ENCODE measurements at regions not wholly inside any gene's neighbourhood (a gene's known extent, or its start where the extent isn't known, plus 50 kb on each side); places are given as distances from the start of the nearest gene placed in this dataset.

- no peaks in the 10 kb centered on the region for H3K27me3 Mint-ChIP-seq (ENCODE audit: low read depth, poor library complexity)
- no peaks in the 10 kb centered on the region for H3K9me3 Mint-ChIP-seq
- no peak for TF ChIP-seq CTCF (IDR thresholded peaks at IDR 0.05)
- H3K4me1 Mint-ChIP-seq: no peaks in the 10 kb centered on the region
- no peak overlapping the region for H3K27ac Mint-ChIP-seq
- DNase-seq: no peak
- no peaks in the 10 kb centered on the region for H3K36me3 Mint-ChIP-seq (ENCODE audit: low read depth)
- H3K4me3 Mint-ChIP-seq: no peak overlapping the region
Measured at GRCh38 chrX:28349888-28350287, 237.4 kb upstream of the IL1RAPL1 start.

GRCh38 chrX:28347476-28347875 is 239.8 kb upstream of the IL1RAPL1 start:
- no peak for TF ChIP-seq CTCF (IDR thresholded peaks at IDR 0.05)
- no peak overlapping the region for H3K27ac Mint-ChIP-seq
- H3K9me3 Mint-ChIP-seq: no peaks in the 10 kb centered on the region
- no peaks in the 10 kb centered on the region for H3K36me3 Mint-ChIP-seq (ENCODE audit: low read depth)
- DNase-seq: no peak
- H3K27me3 Mint-ChIP-seq (ENCODE audit: low read depth, poor library complexity): no peaks in the 10 kb centered on the region
- H3K4me3 Mint-ChIP-seq: no peak overlapping the region
- H3K4me1 Mint-ChIP-seq: no peaks in the 10 kb centered on the region

GRCh38 chrX:28329156-28329555 is 258.1 kb upstream of the IL1RAPL1 start:
- no peak overlapping the region for H3K4me3 Mint-ChIP-seq
- H3K36me3 Mint-ChIP-seq (ENCODE audit: low read depth): no peaks in the 10 kb centered on the region
- H3K4me1 Mint-ChIP-seq: peaks cover 5% of the 10 kb centered on the region
- DNase-seq: no peak
- H3K27ac Mint-ChIP-seq: no peak overlapping the region
- TF ChIP-seq CTCF (IDR thresholded peaks at IDR 0.05): no peak
- H3K9me3 Mint-ChIP-seq: no peaks in the 10 kb centered on the region
- H3K27me3 Mint-ChIP-seq (ENCODE audit: low read depth, poor library complexity): peaks cover 5% of the 10 kb centered on the region

- peaks cover 5% of the 10 kb centered on the region for H3K27me3 Mint-ChIP-seq (ENCODE audit: low read depth, poor library complexity)
- no peak for TF ChIP-seq CTCF (IDR thresholded peaks at IDR 0.05)
- H3K27ac Mint-ChIP-seq: no peak overlapping the region
- peaks cover 5% of the 10 kb centered on the region for H3K9me3 Mint-ChIP-seq
- H3K36me3 Mint-ChIP-seq (ENCODE audit: low read depth): no peaks in the 10 kb centered on the region
- H3K4me3 Mint-ChIP-seq: no peak overlapping the region
- H3K4me1 Mint-ChIP-seq: peaks cover 8% of the 10 kb centered on the region
- no peak for DNase-seq
Measured at GRCh38 chrX:28324321-28324721, 262.9 kb upstream of the IL1RAPL1 start.

- Mint-ChIP-seq H3K4me3 (no peak overlapping the region), H3K27ac (no peak overlapping the region), H3K4me1 (peaks cover 8% of the 10 kb centered on the region), H3K27me3 (ENCODE audit: low read depth, poor library complexity) (peaks cover 3% of the 10 kb centered on the region), H3K9me3 (peaks cover 26% of the 10 kb centered on the region), H3K36me3 (ENCODE audit: low read depth) (no peaks in the 10 kb centered on the region)
- DNase-seq: no peak
- no peak for TF ChIP-seq CTCF (IDR thresholded peaks at IDR 0.05)
Measured at GRCh38 chrX:28321286-28321685, 266.0 kb upstream of the IL1RAPL1 start.

- no peak for TF ChIP-seq CTCF (IDR thresholded peaks at IDR 0.05)
- peaks cover 9% of the 10 kb centered on the region for H3K9me3 Mint-ChIP-seq
- peaks cover 5% of the 10 kb centered on the region for H3K27me3 Mint-ChIP-seq (ENCODE audit: low read depth, poor library complexity)
- H3K27ac Mint-ChIP-seq: no peak overlapping the region
- H3K36me3 Mint-ChIP-seq (ENCODE audit: low read depth): no peaks in the 10 kb centered on the region
- DNase-seq: no peak
- no peak overlapping the region for H3K4me3 Mint-ChIP-seq
- no peaks in the 10 kb centered on the region for H3K4me1 Mint-ChIP-seq
Measured at GRCh38 chrX:28312965-28313364, 274.3 kb upstream of the IL1RAPL1 start.

Measured in nephron progenitor cell (in vitro differentiated cells).